CD4-positive, alpha-beta T cell treated with Interleukin-6 for 4 hours (primary cell): ENCODE measurements at regions not wholly inside any gene's neighbourhood (a gene's known extent, or its start where the extent isn't known, plus 50 kb on each side); places are given as distances from the start of the nearest gene placed in this dataset.

Source experiments
- DNase-seq: peaks from one replicate; pipeline ENCODE4 v3.0.0-alpha.2; 2020; ENCODE audit warnings: mixed read lengths

GRCh38 chr3:177729956-177730681, 532.8 kb upstream of the TBL1XR1 start:
- DNase-seq, result no peak

DNA sequence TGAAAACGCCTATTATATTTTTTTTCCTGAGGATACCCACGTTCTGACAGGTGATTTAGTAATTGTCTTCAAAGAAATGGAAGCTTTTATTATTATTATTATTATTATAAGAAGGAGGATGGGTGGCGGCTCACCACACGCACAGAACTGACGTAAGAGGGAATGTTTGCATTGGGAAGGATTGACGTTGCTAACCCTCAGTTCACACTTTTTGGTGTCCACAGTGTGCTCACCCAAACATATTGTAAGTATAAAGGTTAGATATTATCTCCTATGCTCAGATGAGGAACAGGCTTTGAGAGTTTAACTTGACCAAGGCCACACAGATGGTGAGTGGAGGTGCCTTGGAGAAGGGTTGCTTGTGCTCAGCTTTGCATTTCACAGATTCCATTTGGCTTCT, 533.5 kb upstream of the TBL1XR1 start:
- DNase-seq, result no peak

- no peak for DNase-seq
These were observed 534.5 kb upstream of the TBL1XR1 start for GRCh38 chr3:177731644-177732268.

GRCh38 chr3:177733233-177733632, 536.0 kb upstream of the TBL1XR1 start:
- no peak for DNase-seq

GRCh38 chr3:177733936-177734335, 536.7 kb upstream of the TBL1XR1 start:
- DNase-seq, result no peak

GRCh38 chr3:177735431-177735830, 538.1 kb upstream of the TBL1XR1 start:
- DNase-seq, result no peak

GRCh38 chr3:177739461-177739860, 542.2 kb upstream of the TBL1XR1 start:
- no peak for DNase-seq

DNA sequence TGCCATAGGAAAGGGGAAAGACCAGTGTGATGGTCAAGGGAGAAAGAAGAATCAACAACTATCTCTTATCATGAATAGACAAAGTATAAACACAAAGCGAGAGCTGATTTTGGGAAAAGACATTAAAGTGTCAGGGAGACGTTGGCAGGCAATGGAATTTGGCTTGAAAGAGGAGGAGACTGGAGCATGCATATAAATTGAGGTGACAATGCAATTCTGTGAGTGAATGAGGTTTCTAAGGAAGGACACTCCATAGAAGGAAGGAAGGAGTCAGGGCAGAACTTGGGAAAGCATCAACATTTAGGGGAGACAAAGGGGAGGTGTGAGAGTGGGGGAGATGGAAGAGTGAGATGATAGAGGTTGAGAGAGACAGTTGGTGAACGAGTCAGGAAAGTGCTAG, 543.0 kb upstream of the TBL1XR1 start:
- DNase-seq, result no peak

- no peak for DNase-seq
These were observed 545.0 kb upstream of the TBL1XR1 start for GRCh38 chr3:177742273-177742672.

DNA sequence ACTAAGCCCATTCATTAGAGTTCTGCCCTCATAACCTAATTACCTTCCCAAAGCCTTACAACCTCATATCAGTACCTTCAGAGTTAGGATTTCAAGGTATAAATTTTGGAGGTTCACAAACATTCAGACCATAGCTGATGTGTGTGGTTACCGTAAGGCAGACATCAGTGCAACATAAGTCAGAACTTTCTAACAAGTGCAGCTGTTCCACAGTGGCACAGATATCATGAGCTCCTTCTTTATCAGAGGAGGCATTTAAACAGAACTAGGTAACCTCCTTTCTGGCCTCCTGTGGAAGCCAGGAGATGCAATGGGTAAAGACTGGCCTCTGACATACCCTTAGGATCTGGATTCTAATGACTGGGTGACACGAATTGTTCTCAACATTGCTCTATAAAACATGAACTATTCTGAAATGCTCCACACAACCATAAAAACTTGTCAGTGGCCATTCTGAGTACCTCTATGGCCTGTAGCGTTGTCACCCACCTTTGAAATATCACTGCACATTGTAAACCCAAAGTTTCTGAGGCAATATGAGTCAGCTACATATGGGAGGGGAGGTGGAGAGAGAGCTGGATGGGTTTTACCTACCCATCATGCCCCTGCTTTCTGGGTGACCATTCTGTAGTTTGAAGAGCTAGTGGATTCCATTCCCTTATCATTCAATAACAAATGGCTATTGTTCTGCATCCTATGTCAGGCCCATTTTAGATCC, 546.0 kb upstream of the TBL1XR1 start:
- DNase-seq, result no peak

GRCh38 chr3:177744873-177745606, 547.8 kb upstream of the TBL1XR1 start:
- DNase-seq, result no peak

GRCh38 chr3:177745607-177746005, 548.3 kb upstream of the TBL1XR1 start:
- DNase-seq, result no peak

- no peak for DNase-seq
These were observed 549.2 kb upstream of the TBL1XR1 start for GRCh38 chr3:177746337-177746933.

GRCh38 chr3:177749836-177750235, 552.6 kb upstream of the TBL1XR1 start:
- DNase-seq, result no peak

- DNase-seq, result no peak
These were observed 553.2 kb upstream of the TBL1XR1 start for GRCh38 chr3:177750436-177750835.

DNA sequence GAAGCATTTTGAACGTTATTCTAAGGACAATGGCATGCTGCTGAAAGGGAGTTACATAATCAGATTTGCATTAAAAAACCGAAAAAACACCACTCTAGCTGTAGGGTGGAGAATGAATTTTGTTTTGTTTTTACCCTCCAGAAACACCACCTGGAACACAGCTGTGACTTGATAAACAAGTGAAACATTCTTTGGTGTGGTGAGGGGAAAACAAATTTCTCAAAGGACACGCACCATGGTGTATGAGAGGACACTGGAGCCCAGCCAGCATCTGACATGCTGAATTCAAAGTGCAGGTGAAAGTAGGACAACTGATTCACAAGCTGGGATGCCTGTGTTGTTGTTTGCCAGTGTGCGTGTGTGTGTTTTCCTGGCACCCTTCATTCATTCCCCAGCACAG, 554.5 kb upstream of the TBL1XR1 start:
- DNase-seq, result no peak

GRCh38 chr3:177752831-177753230, 555.5 kb upstream of the TBL1XR1 start:
- no peak for DNase-seq

GRCh38 chr3:177753451-177754155, 556.3 kb upstream of the TBL1XR1 start:
- DNase-seq, result no peak

DNA sequence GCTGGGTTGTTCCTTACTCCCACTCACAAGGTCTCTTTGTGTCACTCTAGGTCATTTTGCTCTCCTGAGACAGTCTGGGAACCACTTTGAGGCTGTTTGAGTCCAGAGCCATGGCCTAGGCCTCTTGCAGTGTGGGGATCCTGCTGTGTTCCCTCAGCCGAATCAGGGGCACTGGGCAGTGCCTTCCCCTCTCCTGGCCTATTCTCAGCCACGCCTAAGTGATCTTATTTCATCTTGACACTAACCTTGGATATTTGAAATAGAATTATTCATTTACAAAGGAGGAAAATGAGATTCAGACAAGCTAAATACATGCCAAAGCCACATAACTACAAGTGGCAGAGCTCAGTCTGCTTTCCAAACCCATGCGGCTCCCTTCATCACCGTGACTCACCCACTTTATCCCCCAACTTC, 557.2 kb upstream of the TBL1XR1 start:
- DNase-seq, result no peak

GRCh38 chr3:177758126-177758525, 560.8 kb upstream of the TBL1XR1 start:
- DNase-seq, result no peak

DNA sequence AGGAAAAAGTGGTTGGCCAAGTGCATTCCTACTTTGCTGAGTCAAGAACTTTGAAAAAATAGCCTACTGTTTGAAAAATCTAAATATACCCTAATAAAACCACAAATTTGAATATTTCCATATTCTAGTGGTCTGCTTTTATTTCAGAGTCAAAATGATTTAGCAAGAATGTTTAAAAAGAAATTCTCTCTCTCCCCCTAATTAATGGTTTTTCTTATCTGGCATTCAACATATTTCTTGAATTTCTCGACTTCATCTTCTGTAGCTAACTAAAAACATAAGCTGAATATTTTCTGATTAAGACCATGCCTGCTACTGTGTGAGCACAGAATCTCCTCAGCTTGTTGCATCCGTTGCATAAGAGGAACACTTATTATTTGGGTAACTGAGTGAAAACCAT, 563.5 kb upstream of the TBL1XR1 start:
- no peak for DNase-seq

- DNase-seq, result no peak
These were observed 567.2 kb upstream of the TBL1XR1 start for GRCh38 chr3:177764377-177764912.
